Stimulated activated CD4-positive, alpha-beta T cell treated with anti-CD3 and anti-CD28 coated beads, Interleukin-1b, Interleukin-23, amount 100 ng/mL, for 48 hours (primary cell): ENCODE measurements at regions not wholly inside any gene's neighbourhood (a gene's known extent, or its start where the extent isn't known, plus 50 kb on each side); places are given as distances from the start of the nearest gene placed in this dataset.
"Not testable (repeated sequence)": the region's sequence is repeated elsewhere in the genome, so short reads cannot be mapped to it uniquely, and the experiment has no call there.

Experiments
- DNase-seq: peaks from one replicate; pipeline ENCODE4 v3.0.0-alpha.2; 2020

DNA sequence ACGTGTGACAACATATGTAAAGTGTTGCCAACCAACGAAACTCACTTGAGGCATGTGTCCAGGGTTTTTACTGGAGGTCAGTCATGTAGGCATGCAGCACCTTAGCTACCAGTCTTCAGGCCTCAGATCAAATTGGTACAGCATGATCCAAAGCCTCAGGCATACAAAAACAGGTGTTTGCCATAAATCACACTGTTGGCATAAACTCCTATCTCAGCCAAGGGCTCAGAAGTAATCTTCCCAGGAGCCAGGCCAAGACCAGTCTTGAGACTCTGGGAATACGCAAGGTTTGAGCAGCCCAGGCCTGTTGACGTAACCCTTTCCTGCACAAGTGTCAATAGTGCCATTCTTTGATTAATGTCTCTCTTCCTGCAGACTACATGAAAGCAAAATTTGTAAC is 163.5 kb downstream of the PRL start:
- no peak for DNase-seq

DNA sequence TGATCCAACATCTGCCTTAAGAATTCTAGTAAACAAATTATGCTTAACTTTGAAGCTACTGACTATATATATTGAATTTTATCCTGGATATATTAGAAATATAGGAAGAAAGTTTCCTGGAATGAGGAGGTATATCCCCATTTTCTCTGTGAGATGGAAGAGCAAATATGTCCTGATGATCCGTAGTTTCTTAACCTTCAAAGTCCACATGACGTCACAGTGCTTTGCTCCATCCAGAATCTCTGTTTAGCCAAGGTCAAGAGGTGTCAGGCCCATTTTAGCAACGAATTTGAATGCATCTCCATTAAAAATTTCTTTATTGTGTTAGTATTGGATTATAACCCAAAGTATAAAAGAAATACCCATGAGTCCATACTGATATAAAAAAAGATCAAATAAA is 162.5 kb downstream of the PRL start:
- DNase-seq = no peak

DNA sequence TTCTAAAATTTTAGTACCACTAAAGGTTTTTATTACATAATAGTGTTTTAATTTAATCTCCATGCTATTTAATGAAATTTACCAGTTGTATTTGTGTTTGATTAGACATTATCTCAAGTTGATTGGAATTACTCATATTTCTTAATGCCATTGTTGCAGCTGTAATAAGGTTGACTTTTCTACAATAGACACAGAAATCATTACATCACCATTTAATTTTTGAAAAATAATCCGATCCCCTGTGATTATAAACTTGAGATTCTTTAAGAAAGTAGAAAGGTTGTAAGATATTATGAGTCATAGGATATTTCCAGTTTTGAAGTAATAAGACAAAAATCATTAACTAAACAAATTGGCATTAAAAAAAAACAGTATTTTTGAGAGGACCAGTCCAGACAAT is 161.4 kb downstream of the PRL start:
- no peak for DNase-seq

DNA sequence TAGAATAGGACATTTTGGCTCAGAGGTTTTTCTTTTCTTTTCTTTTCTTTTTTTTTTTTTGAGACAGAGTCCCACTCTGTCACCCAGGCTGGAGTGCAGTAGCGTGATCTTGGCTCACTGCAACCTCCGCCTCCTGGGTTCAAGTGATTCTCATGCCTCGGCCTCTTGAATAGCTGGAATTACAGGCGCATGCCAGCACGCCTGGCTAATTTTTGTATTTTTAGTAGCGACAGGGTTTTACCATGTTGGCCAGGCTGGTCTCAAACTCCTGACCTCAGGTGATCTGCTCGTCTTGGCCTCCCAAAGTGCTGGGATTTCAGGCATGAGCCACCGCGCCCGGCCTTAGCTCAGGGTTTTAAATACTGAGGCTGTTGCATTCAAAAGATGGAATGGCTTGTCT is 156.1 kb downstream of the PRL start:
- DNase-seq = not testable (repeated sequence)

DNA sequence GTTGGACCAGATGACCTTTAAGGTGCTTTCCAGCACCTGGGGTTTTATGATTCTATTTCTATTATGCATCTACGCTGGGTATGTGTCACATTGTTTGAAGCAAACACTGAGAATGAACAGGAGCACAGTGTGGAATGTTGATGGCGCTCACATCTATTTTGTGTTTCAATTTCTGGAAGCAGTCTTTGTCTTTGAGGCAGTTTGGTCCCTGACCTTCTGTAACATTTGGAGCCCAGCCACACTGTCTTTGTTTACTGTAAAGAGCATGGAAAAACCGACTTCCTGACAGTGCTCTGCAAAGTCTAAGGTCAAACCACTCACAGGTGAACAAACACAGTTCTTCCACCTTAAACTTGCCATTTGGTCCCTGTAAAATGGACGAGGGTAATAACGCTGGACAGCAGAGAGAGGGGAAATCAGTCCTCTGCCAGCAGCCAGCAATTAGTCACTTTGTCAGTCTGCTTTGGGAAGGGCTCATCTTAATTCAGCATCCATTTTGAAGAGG is 155.5 kb downstream of the PRL start:
- no peak for DNase-seq

DNA sequence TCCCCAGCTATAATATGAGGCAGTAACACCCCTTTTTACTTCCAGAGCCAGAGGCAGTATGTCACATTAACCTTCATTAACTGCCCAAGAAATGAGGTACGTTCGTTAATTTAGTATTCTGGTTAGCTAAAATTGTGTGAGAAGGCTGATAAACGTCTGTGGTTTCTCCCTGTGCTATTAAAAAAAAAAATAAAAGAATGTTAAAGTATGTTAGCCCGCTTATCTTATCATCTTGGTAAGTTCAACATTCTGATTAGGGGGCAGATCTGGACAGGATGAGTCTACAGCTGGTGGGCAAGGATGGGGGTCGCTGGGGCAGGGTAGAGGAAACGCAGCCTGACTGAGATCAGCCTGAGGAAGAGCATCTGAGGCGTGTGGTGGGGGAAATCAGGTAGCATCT is 154.0 kb downstream of the PRL start:
- no peak for DNase-seq

DNA sequence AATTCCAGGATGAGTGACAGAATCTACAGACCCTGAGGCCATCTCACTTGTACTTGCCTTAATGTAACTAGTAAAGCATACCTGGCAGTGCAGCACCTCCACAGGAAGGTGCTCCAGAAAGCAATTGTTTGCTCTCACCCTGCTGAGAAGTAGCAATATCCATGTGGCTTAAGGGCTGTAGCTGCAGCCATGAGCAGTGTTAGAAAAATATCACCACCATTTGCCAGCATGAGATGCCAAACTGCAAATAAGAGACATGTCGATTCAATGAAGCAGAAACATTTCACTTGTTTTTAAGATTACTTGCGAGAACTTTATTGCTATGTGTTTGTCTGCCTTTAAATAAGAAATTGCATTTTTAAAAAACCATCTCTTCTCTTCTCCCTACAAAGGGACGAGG is 151.5 kb downstream of the PRL start:
- no peak for DNase-seq

DNA sequence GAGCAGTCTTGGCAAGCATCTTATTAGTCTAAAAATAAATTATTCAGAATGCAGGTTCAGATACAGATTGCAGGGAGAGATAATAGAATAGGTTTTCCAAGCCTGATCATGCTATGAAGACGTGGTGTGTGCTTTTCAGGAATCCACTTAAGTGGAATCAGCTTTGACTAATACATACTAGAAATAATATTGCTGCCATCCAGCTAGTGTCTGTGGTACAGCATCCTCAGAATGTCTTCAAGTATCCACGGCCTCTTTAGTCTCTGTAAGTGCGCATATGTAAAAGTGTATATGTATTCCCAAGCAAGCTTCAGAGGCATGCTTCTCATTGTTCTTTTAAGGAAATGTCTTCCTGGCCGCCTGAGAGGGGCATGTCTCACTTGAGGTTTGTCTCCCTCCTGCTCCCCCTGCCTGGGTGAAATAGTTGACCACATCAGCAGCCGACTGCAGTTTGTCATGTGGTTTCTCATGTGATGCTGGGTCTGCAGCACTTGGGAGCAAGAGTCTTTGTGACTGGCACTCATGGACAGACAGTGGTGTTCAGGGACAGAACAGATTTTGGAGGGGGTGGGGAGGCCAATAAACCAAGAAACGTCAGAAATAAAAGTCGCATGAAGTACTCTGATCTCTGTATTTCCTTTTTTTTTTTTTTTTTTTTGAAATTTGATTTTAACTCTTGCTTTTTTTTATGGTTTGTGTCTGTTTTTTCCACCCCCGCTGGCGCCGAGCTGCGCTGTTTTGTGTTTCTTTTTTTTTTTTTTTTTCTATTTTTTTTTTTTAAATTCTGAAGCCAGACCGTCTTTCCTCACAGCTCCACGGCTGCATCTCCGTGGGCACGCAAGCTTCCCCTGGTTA is 150.8 kb downstream of the PRL start:
- DNase-seq = no peak

DNA sequence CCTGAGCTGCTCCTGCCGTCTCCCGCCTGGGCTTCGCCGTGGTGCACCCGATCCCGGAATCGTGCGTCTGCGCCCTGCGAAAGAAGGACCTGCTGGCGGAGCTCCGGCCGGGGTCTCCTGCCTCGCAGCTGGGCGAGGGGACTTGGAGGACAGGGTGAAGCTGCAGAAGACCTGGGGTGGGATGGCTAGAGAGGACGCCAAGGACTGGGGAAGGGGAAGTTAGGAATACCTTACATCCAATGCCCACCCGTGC is 150.2 kb downstream of the PRL start:
- no peak for DNase-seq

DNA sequence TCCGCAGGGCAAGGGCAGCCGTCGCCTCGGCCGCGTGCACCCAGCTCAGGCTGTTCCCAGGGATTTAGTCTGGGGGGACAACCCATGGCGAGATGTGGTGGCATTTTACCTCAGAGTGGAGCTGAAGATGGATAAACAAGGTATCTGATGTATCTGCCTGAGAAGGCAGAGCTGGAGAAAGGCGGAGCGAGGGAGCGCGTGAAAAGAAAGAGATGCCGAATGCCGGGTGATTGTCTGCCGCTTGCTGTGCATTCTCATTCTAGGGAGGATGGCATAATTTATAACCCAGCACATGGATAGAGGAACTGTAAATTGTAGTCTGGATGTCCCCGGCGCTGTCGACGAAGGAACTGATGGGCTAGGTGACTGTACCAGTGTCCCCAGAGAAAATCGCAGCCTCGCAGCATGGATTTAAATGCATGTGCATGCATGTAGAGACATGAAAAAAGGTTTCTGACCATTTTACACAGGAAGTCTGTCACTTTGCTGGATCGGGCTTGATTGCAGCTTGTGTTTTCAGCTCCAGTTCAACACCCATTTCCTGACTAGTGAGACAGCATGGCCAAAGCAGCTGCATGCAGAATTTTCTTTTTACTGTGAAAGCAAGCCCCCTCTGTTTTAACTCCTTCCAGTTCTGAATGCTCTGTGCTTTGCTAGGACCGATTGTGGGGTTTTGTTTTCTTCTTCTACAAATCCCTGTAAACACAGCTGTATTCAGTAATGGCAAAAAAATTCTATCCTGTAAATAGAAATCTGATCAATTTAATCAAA is 149.7 kb downstream of the PRL start:
- no peak for DNase-seq

DNA sequence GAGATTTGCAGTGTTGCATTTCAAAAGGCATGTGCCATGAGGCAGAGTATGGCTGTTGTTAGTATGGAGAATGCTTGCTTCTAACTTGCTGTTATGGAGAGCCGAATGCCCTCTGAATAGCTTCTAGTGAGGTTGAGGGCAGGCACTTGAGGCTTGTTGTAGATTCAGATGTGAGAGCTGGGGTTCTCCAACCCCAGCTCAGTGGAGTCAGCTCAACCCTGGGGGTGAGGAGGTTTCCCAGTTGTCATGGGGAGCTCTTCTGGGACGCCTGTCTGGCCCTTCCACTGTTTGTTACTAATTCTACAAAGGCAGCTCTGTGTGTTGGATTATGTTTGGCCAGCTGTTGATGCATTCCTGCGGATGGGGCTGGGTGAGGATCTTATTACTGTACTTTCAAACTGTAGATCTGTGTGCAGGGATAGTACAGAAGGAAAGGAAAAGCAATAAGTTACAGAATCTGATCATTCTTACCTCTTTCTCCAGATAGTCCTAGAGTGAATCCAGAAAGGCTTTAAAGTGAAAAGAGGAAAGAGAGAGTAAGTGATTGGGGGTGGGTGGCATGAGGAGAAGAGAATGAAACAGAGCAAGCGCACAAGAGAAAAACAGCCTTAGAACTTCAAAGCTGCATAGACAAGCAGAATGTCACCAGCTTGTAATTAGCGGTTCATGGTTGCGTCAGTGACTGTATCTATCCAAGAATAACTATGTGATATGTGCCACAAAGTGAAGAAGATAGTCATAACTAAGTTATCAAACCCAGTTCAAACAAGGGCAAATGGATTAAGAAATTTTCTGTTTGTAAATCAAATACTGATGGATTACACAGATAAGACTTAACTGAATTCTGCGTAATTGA is 148.7 kb downstream of the PRL start:
- DNase-seq = no peak

DNA sequence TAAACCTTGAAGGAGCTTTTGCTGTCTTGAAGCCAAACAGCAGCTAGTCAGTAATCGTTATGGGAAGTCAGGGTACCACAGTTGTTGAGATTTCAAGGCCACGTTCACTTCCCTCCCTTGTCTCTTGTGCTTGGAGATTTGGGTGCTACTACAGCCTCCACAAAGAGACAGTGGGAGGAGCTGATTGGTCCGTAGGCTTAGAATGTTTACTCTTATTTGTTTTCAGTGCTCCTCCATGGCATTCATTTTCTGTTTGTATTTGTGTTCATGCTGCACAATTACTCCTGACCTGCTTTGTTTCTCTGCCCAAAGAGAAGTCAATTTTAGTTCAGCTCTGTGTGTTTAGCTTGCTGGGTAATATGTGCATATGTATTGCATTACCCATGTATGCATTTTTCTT is 147.7 kb downstream of the PRL start:
- DNase-seq = no peak

DNA sequence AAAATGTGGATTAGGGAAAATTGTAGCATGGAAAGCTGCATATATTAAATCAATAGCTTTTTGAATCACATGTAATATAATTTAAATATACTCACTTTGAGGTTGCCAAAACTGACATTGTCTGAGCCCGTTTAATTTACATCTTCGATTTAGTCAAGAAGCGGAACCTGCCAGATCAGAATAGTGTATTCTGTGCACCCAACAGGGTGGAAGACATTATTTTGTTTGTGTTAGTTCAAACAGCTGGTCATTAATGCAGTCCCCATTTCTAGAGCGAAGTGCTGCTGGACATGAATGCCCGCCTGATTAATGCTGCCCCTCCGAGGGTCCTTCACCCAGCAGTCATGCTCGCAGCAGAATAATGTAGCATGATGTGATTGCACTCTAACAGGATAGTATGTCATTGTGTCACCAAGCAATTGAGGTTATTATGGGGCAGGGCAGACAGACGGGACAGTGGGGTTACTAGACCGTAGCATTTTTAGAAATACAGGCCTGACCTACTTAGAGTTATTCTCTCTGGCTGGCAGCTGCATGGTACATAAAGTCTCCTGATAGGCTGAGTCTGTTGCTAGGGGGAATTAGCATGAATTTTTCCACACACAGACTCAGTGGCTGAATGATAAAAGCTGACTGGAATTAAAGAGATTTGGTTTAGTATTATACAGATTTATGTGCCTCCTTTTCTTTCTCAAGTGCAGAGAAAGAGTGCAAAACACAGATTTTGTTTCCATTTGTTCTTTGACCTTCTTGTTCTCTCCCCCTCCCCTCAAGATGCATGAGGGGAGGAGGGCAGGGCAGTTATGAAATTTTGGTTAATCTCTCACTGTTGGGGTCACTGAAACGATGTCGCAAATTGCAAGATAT is 147.1 kb downstream of the PRL start:
- DNase-seq = no peak

DNA sequence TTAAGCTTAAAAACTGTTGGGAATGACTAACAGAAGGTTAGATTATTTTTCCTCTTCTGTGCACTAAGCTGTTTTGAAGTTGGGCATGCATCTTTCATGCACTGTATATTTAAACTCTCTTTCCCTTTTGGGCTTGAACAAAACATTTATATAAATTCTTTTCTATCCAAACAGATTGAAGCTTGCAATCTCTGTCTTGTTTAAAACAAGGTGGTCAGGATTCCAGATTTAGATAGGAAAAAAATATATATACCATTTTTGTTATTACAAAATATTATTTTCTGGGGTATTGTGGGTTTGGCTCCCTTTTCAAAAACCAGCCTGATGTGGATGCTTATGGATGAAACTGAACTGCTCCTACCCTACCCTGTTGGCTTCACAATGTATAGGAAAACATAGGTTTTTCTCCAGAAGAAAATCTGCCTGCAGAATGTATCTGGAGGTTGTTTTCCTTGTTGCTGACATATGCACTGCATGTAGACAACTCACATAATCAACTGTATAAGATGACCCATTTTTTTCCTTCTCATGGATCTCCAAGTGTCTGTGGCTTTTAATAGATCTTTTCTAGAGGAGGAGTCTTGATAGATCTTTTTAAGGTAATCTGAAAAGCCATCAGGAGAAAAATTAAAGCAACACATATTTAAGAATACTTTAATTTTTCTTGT is 146.3 kb downstream of the PRL start:
- DNase-seq = no peak

DNA sequence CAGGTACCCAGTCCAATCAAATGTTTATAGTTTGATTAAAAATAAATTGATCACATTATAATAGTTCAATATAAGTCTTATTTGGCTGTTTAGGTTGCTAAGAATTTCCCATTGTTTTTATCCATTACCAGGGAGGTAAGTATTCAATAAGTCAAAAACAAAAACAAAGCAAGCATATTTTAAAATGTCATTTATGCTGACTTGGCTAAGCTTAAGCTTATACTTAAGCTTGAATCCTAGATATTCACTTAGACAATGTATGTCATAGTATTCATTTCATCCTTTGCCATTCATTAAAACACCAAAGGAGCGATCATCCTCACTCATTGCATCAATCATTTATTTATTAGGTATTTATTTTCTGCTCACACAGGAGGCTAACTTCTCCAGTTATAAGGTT is 144.9 kb downstream of the PRL start:
- DNase-seq = no peak

DNA sequence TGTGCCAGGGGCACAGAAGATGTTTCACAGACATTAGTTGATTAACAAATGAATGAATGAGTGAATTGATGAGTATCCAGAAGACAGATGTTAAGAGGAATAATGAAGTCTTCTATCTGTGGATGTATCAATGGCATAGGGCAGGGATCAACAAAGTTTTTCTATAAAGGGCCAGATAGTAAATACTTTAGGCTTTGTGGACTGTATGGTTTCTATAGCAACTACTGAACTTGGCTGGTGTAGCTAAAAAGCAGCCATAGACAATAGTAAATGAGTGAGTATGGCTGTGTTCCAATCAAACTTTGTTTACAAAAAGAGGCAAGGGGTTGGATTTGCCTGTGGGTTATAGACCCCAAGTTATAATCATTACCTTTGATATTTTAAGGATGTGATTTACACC is 144.0 kb downstream of the PRL start:
- no peak for DNase-seq

DNA sequence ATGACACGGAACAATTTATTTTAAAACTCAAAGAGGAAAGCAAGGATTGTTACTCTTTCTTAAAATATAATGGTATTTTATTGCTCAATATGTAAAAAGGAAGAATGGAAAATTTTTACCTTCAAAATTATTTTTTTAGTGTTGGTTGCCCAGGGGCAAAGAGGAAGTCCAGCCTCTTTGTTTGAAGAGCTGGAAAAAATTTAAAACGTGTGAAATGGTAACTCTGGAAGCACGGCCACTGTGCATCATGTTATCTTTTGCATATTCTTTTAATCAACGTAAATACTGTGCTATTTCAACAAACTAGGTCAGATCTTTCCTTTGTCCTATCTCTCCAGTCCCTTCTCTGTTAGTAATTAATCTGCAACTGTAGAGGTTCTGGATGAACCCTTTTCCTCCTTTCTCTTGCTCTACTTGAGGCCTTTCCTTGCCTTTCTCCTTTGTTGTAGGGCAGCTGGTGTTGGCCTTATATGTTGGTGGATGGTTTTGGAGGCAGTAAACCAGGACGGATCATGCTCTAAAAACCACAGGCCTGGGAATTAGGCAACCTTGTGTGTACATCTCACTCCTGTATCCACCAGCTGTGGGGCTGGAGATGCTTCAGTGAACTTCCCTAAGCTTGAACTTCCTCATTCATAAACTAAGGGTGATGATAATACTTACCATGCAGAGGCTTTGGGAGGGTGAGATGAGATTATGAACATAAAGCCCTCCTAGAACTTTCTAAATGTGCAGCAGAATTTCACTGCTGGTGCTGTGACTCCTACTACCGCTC is 143.3 kb downstream of the PRL start:
- DNase-seq = no peak

DNA sequence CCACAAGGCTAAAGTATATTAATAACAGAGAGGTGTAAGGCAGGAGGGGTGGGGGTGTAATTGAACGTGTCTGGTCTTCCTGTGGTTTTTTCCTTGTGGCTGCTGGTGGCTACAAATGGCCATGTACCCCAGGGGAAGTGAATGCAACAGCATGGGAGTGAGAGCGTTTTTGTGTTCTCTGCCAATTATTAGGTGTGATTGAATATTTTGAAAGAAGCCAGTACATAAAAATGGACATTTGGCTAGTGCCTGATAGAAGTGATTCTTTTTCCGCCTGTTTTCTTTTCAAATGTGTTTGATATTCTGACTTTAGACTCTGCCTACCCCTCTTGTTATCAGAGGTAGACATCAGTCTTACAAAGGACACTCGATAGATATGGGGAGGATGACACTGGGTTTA is 141.3 kb downstream of the PRL start:
- DNase-seq = no peak

DNA sequence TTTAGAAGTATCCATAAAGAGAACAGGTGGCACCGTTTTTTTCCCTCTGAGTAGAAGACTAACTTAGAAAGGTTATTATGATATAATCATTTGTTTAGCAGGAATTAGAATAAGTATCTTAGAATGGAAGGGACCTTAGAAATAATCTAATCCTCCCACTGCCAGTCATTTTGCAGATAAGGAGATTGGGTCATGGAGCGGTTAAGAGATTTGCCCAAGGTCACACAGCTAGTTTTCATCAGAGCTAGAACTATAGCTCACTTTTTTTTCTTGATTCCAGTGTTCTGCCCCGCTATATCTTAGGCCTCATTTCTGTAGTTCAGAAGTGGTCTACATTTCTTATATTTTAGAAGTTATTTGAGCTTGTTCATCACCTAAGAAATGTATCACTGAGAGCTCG is 139.6 kb downstream of the PRL start:
- DNase-seq = no peak

DNA sequence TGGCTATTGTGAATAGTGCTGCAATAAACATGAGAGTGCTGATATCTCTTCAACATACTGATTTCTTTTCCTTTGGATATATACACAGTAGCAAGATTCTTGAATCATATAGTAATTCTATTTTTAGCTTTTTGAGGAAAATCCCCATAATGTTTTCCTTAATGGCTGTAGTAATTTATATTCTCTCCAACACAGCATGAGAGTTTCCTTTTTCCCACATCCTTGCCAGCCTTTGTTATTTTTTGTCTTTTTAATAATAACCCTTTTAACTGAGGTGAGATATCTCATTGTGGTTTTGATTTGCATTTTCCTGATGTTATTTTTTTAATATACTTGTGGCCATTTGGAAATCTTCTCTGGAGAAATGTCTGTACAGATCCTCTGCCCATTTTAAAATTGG is 132.6 kb downstream of the PRL start:
- DNase-seq = no peak

DNA sequence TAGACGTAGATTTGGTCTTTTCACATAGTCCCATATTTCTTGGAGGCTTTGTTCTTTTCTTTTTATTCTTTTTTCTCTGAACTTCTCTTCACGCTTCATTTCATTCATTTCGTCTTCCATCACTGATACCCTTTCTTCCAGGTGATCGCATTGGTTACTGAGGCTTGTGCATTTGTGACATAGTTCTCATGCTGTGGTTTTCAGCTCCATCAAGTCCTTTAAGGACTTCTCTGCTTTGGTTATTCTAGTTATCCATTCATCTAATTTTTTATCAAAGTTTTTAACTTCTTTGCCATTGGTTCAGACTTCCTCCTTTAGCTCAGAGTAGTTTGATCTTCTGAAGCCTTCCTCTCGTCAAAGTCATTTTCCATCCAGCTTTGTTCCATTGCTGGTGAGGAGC is 125.8 kb downstream of the PRL start:
- DNase-seq = not testable (repeated sequence)
